ENCODE measurements at regions not wholly inside any gene's neighbourhood (a gene's known extent, or its start where the extent isn't known, plus 50 kb on each side); places are given as distances from the start of the nearest gene placed in this dataset.

- TF ChIP-seq POLR2AphosphoS5 (IDR thresholded peaks at IDR 0.05) (no peak), CTCF (IDR thresholded peaks at IDR 0.05; ENCODE audit: poor library complexity, severe bottlenecking) (no peak), EP300 (conservative IDR thresholded peaks at IDR 0.05; ENCODE audit: poor library complexity, severe bottlenecking) (no peak)
Measured at GRCh38 chr11:92698742-92699141, 270.7 kb upstream of the MTNR1B start.

All from neural cell (in vitro differentiated cells).